SIG-M5 treated with dmso at 0.1 percent for 504 hours (cell line): ENCODE measurements at regions not wholly inside any gene's neighbourhood (a gene's known extent, or its start where the extent isn't known, plus 50 kb on each side); places are given as distances from the start of the nearest gene placed in this dataset.
"Not testable (repeated sequence)": the region's sequence is repeated elsewhere in the genome, so short reads cannot be mapped to it uniquely, and the experiment has no call there.

ENCODE experiments used
- DNase-seq: peaks from one replicate; lab custom pipeline; 2025; ENCODE audit not compliant: unreplicated experiment; lab: John Stamatoyannopoulos, UW

GRCh38 chr7:25694211-25694610, 457.8 kb upstream of the NFE2L3 start:
- no peak for DNase-seq

DNA sequence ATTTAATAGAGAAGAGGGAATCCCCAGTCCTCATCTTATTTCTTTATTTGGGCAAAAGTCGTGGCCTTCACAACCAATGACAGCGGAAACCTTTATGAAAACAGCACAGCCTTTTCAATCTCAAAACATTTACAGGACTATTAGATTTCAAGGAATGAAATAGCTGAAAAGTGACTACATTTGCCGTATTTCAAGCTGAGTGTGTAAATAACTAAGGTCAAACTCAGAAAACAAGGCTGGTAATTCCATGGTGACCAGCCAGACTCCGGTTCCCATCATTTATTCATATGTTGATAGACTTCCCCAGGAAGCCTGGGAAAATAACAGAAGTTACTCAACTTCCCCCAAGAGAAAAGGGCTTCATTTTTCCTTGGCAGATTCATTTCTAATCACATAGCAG, 457.3 kb upstream of the NFE2L3 start:
- no peak for DNase-seq

DNA sequence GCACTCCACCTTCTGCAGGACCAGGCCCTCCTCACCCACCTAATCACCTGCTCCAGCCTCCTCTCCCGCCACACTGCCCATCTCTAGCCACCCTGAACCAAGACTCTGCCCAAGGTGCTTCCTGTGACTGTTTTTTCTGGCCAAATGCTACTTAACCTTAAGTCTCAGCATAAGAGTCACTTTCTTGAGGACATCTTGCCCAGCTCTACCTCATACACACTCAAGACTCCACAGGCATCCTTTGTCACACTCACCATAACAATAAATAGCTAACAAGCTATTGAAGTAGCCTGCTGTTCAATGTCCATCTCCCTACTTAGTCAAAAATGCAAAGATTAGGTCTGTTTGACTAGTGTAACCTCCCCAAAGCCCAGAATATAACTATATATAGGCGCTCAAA, 455.4 kb upstream of the NFE2L3 start:
- no peak for DNase-seq

- DNase-seq: no peak
Measured at GRCh38 chr7:25698451-25699113, 453.4 kb upstream of the NFE2L3 start.

DNA sequence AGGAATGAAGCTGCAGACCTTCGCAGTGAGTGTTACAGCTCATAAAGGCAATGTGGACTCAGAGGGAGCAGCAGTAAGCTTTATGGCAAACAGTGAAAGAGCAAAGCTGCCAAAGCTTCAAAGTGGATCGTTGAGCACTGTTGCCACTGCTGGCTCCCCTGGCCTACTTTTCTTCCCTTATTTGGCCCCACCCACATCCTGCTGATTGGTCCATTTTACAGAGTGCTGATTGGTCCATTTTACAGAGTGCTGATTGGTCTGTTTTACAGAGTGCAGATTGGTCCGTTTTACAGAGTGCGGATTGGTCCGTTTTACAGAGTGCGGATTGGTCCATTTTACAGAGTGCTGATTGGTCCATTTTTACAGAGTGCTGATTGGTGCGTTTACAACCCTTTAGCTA, 451.9 kb upstream of the NFE2L3 start:
- not testable (repeated sequence) for DNase-seq

- DNase-seq: no peak
Measured at GRCh38 chr7:25704413-25704812, 447.6 kb upstream of the NFE2L3 start.

GRCh38 chr7:25706764-25707163, 445.2 kb upstream of the NFE2L3 start:
- DNase-seq: no peak

DNA sequence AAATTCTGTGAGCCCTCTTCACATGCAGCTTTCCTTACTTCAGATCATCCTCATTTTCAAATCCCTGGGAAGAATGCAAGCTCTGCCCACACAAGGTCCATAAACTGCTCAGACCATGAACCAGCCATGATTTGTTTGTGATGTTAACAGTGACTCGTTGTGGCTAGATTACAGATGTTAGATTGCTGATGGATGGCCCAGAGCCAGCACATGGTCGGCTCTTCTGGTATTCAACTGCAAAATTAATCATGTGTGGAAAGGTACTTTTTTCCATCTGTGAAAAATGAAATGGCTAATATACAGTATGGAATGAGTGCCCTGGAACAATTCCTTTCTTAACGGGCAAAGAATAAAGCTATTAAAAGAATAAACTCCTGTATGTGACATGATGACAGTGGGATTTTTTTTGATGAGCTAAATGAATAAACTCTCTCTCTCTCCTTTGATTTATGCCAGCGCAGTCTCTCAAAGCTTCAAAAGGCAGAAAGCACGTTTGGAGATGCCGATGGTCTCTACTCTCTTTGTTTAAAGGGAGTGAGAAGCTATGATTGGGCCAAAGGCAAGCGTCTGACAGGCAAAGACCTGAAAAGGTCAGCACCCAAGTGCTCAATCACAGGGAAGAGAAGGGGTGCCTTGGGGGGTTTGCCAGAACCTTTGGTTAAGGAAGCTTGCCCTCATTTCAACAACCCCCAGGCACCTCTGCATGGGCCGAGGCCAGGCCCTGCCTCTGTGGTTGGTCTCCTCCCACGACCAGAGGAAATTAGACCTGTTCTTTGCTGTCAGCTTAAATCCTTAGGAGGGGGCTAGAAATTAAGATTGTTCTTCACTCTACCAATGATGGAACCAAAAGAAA, 444.0 kb upstream of the NFE2L3 start:
- no peak for DNase-seq

- no peak for DNase-seq
Measured at GRCh38 chr7:25710959-25711358, 441.0 kb upstream of the NFE2L3 start.

DNA sequence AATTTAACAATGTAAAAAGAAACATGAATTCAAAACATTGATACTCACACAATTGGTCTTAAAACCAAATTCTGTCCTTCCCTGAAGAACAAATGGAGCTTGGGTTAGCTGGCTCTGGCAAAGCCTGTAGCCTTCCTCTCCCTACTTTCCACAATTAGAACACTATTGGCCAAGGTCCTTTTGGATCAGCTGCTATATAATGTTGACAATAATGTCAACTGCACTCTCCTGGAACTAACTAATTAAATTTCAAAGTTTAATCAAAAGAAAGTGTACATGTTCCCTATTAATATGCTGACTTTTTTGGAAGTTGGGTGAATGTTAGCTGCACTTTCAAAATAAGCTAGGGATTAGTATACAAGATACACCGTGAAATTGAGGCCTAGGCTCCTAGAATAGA, 440.1 kb upstream of the NFE2L3 start:
- no peak for DNase-seq

GRCh38 chr7:25712500-25712899, 439.5 kb upstream of the NFE2L3 start:
- DNase-seq: no peak

DNA sequence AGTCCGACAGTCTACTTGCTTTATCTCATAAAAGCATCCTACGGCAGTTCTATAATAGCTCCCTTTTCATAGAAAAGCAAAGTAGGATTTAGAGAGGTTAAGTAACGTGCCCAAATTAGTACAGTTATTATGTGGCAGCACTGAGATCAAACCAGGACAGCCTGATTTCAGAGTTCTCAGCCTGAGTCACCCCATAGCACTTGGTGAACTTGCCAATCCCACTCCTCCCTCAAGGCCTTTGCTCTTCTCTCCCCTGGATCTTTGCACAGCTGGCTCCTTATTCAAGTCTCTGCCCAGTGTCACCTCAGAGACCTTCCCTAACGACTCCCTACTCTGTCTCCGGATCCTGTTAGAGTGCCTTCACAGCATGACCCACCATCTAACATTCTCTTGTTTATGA, 438.0 kb upstream of the NFE2L3 start:
- DNase-seq: no peak

DNA sequence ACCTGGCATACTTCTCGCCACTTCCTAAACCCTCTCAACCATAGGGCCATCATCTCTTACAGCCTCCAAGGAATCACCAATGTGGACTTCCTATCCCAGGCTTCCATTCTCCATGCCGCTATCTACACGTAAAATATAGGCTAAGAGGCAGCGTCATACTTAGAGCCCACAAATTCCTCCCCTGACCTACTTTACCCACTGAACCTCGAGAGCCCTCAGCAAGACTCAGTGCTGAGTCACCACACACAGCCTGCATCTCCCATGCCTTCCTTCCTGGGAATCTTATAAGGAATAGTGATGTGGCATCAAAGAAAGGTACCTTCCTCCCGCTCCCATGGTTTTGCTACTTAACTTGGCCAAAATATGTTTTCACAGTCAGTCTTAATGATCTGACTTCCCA, 435.6 kb upstream of the NFE2L3 start:
- no peak for DNase-seq

GRCh38 chr7:25718596-25718995, 433.4 kb upstream of the NFE2L3 start:
- DNase-seq: no peak

DNA sequence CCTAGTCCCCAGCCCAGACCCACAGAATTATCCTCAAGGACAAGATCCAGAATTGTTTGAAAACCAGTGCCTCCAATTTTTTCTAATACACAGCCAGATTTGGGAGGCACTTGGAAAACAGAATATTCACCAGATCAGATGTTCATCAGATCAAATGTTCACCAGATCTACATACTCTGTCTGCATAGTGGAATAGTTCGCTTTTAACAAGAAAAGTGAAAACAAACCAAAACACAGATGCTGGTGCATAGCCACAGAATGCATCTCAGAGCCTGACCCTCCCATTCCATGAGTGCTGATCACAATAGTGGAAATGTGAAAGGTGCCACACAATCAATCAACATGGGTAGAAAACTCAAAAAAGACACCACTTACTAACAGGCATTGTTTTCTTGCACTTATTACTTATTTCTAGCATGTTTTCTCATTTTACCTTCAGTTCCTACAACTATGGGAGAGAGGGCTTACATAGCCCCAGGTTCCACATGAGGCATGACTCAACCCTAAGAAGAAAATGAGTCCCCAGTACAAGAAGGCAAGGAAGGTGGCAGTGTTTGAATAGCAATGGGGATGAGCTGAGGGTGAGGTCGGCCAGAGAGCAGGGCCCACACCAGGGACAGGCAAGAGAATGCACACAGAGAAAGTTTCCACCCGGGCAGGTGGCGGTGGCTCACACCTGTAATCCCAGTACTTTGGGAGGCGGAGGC, 432.7 kb upstream of the NFE2L3 start:
- no peak for DNase-seq

- DNase-seq: no peak
Measured at GRCh38 chr7:25720427-25720826, 431.6 kb upstream of the NFE2L3 start.

DNA sequence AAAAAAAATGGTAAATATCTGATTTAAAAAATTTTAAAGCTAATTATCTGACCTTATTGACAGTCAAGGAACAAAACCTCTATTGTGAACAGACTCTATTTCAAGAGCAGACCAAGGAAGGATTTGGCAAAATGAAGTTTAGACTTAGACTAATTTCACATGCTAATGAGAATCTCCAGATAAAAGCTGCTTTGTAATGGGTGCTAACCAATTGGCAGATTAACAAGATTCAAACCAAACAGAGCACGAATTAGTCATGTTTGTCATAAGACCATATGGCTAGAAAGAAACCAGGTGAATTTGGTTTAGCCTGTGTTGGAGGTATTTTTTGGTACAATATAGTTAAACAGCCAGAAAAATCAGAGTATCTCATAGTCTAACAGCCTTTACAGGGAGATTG, 429.1 kb upstream of the NFE2L3 start:
- no peak for DNase-seq

- no peak for DNase-seq
Measured at GRCh38 chr7:25725451-25725850, 426.5 kb upstream of the NFE2L3 start.

DNA sequence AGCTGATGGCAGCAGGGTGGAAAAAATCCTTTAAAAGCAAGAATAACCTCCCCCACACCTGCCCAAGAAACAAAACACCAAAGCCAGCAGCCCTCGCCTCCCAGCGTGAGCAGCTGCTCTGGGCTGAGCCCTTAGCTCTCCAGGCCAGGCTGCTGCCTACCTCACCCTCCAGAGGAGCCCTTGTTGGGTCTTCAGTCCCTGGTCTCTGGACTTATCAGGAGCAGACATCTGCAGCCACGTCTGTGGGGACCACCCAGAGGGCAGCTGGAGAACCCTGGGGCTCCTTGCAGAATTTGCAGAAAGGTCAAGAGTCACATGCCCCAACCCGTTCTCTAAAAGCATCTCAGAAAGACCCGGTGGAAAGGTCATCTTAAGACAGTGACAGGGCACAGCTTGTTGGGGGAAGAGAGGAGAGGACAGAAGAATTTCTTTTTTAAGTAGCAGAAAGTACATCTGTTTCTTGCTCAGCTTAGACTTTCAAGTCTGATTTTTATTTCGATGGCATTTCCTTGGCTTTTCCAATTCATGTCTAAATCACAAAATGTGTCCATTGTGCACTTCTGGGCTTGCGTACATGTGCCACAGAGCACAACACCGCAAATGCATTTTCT, 425.7 kb upstream of the NFE2L3 start:
- no peak for DNase-seq

DNA sequence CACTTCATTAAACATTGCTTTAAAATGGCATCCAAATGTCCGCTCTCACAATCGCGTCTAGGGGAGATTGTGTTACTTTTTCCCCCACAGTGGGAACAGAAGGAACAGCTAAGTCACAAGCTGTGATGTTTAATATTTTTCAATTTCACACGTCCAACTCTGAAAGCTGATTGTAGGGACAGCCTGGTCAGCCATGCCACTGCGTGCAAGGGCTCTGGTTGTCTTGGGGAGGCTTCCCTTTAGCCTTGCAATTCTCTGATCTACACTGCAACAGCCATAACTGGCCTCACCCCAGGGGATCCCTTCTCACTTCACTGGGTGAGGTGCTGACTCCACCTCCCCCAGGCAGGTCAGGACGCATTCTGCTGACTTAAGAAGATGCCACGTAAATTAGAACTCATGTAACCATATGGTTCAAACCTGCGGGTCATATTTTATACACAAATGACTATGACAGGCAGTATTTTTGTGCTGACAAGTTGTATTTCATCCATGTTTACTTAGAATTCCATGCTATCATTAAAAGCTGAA, 425.2 kb upstream of the NFE2L3 start:
- DNase-seq: no peak

GRCh38 chr7:25727446-25727845, 424.6 kb upstream of the NFE2L3 start:
- DNase-seq: no peak
